NCI-H2227 (cell line): ENCODE measurements at regions not wholly inside any gene's neighbourhood (a gene's known extent, or its start where the extent isn't known, plus 50 kb on each side); places are given as distances from the start of the nearest gene placed in this dataset.
"Not testable (repeated sequence)": the region's sequence is repeated elsewhere in the genome, so short reads cannot be mapped to it uniquely, and the experiment has no call there.

Experiments used
- DNase-seq: peaks from one replicate; lab custom pipeline; 2025; ENCODE audit not compliant: unreplicated experiment; lab: John Stamatoyannopoulos, UW

- no peak for DNase-seq
Measured at GRCh38 chr1:112093372-112093694, 103.9 kb upstream of the KCND3 start.

GRCh38 chr1:112099979-112100378 lies 110.5 kb upstream of the KCND3 start:
- no peak for DNase-seq

GRCh38 chr1:112105557-112105956 lies 116.1 kb upstream of the KCND3 start:
- no peak for DNase-seq

- no peak for DNase-seq
Measured at GRCh38 chr1:112110031-112110430, 120.6 kb upstream of the KCND3 start.

GRCh38 chr1:112111734-112112133 lies 122.3 kb upstream of the KCND3 start:
- DNase-seq, result no peak

- no peak for DNase-seq
Measured at GRCh38 chr1:112114540-112114939, 125.1 kb upstream of the KCND3 start.

- DNase-seq, result no peak
Measured at GRCh38 chr1:112126598-112126997, 137.1 kb upstream of the KCND3 start.

- DNase-seq, result not testable (repeated sequence)
Measured at GRCh38 chr1:112127606-112128005, 138.1 kb upstream of the KCND3 start.

GRCh38 chr1:112133487-112133886 lies 144.0 kb upstream of the KCND3 start:
- DNase-seq, result no peak

GRCh38 chr1:112140743-112141142 lies 151.3 kb upstream of the KCND3 start:
- no peak for DNase-seq

GRCh38 chr1:112141301-112141700 lies 151.8 kb upstream of the KCND3 start:
- no peak for DNase-seq

GRCh38 chr1:112141923-112142322 lies 152.5 kb upstream of the KCND3 start:
- DNase-seq, result no peak

- no peak for DNase-seq
Measured at GRCh38 chr1:112143871-112144441, 154.5 kb upstream of the KCND3 start.

GRCh38 chr1:112144733-112145426 lies 155.4 kb upstream of the KCND3 start:
- peak; percentile 16 for DNase-seq

GRCh38 chr1:112146201-112146715 lies 156.8 kb upstream of the KCND3 start:
- DNase-seq, result no peak

- not testable (repeated sequence) for DNase-seq
Measured at GRCh38 chr1:112160214-112160613, 170.7 kb upstream of the KCND3 start.

GRCh38 chr1:112165375-112165774 lies 175.9 kb upstream of the KCND3 start:
- DNase-seq, result no peak

GRCh38 chr1:112169517-112169916 lies 180.0 kb upstream of the KCND3 start:
- DNase-seq, result no peak

GRCh38 chr1:112172294-112172882 lies 182.9 kb upstream of the KCND3 start:
- DNase-seq, result no peak

- no peak for DNase-seq
Measured at GRCh38 chr1:112177314-112177713, 187.8 kb upstream of the KCND3 start.

- DNase-seq, result no peak
Measured at GRCh38 chr1:112188611-112189010, 199.1 kb upstream of the KCND3 start.

GRCh38 chr1:112196008-112196588 lies 199.9 kb upstream of the CTTNBP2NL start:
- DNase-seq, result no peak
